GM19239 (cell line): ENCODE measurements at regions not wholly inside any gene's neighbourhood (a gene's known extent, or its start where the extent isn't known, plus 50 kb on each side); places are given as distances from the start of the nearest gene placed in this dataset.

Experiments
- DNase-seq: peaks from one replicate; pipeline ENCODE4 v3.0.0; 2011; ENCODE audit warnings: low spot score; ENCODE audit not compliant: insufficient read length
- FAIRE-seq: peaks from 2 replicates; lab custom pipeline; 2011; peaks lifted over from hg19 to GRCh38; lab: Jason Lieb, UNC

DNA sequence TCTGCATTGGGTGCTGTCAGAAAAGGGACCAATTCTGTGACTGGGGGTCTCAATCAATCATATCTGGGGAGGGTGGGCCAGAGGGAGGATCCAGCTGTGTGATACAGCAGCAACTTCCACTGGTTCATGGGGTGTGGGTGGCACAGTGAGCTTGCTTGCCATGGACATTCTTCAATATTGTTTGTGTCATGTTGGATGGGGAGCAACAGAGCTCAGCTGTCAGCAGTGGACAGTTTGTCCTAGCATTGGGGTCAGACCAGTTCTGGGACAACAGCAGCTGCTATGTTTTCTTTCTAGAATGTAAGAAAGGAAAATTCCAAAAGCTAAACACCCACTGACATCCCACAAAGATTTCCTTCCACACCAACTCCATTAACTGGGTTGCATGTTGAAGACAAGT, 221.9 kb upstream of the CDH4 start:
- DNase-seq (no peak), FAIRE-seq (no peak)

- FAIRE-seq: no peak
- no peak for DNase-seq
Observed at GRCh38 chr20:61031101-61031830, 220.8 kb upstream of the CDH4 start.

DNA sequence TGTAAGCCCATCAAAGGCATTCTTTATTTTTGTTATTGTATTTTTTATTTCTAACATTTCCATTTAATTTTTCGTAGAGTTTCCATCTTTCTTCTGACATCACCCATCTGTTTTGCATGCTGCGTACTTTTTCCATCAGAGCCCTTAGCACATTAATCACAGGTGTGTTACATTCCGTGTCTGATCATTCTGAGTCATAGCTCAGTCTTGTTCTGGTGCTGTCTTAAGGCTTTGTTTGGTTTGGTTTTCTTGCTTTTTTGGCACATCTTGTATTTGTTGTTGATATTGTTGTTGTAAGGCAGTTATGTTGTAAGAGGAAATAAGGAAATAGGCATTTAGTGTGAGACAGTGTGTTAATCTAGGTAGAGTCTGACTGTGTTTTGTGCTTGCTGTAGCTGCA, 214.6 kb upstream of the CDH4 start:
- DNase-seq: no peak
- FAIRE-seq: no peak

DNA sequence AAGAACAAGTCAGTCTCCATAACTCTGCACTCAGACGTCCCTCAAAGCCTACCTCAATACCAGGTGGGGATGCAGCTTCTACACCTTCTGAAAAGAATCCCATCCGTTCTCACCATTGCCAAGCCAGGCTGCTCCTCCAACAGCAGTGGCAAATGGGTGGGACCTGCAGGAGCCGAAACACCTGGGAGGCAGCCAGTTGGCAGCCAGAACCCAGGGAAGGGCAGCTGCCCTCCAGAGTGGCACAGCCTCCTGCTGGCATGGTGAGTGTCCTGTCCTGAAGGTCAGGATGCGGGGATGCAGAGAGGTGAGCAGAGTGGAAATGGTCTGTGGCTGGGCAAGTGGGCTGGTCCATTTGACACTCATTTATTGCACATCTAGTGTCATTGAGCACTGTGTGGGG, 210.6 kb upstream of the CDH4 start:
- no peak for FAIRE-seq
- DNase-seq: no peak

GRCh38 chr20:61042506-61043385, 209.3 kb upstream of the CDH4 start:
- no peak for FAIRE-seq

DNA sequence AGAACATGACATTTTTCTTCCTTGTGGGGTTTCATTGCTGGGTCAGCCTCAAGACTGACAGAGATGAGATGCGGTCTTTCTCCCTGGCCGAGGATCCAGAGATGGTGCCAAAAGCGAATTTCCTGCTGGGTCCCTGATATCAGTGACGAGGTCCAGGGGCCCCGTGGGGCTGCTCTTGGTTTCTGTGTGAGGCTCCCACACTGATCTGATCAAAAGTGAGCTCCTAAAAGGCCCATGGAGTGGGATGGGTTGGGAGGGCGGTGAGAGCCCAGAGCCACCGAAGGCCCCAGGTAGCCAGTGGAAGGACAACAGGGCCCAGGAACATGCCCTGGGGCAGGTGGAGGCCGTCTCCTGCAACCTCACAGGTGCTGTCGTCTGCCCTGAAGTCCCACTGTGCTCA, 208.4 kb upstream of the CDH4 start:
- no peak for FAIRE-seq
- no peak for DNase-seq

More at GRCh38 chr20:61042506-61043385, 209.3 kb upstream of the CDH4 start:
- no peak for DNase-seq

GRCh38 chr20:61044499-61044898, 207.6 kb upstream of the CDH4 start:
- no peak for FAIRE-seq
- DNase-seq: no peak

GRCh38 chr20:61045091-61045490, 207.0 kb upstream of the CDH4 start:
- DNase-seq (no peak), FAIRE-seq (no peak)

DNA sequence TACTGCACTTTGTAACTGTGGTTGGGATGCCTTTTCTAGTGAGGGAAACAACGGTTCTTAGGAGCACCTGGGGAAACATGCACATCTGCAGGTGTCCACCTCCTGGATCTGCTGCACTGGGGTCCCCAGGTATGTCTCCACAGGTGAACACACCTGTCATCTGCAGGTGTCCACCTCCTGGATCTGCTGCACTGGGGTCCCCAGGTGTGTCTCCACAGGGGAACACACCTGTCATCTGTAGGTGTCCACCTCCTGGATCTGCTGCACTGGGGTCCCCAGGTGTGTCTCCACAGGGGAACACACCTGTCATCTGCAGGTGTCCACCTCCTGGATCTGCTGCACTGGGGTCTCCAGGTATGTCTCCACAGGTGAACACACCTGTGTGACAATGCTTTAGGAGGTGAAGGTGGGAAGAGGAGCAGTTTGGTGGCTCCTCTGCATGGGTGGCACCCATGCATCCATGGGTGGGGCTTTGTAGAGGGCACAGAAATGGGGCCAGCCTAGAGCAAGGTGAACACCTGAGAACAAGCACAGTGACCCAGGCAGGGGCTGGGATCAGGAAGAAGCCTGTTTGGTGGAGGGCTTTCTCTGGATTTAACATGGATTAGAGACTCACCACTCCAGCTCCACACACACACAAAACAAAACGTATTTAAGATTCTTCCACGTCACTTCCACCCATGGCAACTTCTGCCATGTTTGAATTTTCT, 206.0 kb upstream of the CDH4 start:
- no peak for DNase-seq
- no peak for FAIRE-seq

- DNase-seq (no peak), FAIRE-seq (no peak)
Observed at GRCh38 chr20:61046721-61047351, 205.2 kb upstream of the CDH4 start.

DNA sequence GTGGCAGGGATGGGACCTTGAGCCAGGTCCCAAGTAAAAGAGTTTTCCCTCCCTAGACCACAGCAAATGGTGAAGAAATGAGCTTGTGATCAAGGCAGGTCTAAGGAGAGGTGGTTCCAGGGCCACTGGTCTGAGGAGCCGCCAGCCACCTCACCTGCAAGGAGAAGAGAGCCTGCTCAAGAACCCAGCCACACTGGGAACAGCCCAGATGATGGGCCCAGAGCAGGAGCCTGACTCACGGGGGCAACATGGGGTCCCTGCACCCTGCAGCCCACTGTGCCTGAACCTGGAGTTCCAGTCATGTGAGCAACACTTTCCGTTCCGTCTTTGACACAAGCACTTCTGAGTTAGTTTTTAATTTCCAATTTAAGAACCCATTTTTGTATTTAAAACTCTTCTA, 204.5 kb upstream of the CDH4 start:
- FAIRE-seq: no peak
- DNase-seq: no peak

- FAIRE-seq (no peak), DNase-seq (no peak)
Observed at GRCh38 chr20:61048302-61048701, 203.8 kb upstream of the CDH4 start.

DNA sequence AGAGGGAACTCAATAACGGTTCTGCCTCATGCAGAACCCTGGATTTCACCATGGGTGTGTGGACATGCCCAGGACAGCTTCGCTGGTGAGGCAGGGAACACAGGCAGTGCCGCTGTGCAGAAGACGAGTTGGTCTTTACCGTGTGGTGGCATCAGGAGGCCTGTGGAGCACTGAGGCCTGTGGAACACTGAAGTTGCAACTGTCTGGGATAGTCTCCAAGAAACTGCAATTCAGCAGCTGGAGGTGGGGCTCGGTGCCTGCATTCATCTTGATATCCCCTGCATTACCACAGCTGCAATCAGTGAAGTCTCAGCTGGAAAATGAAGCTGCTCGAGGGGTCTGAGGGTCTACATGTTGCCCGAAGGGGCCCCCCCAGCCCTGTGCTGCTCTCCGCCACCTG, 202.4 kb upstream of the CDH4 start:
- FAIRE-seq (no peak), DNase-seq (no peak)

DNA sequence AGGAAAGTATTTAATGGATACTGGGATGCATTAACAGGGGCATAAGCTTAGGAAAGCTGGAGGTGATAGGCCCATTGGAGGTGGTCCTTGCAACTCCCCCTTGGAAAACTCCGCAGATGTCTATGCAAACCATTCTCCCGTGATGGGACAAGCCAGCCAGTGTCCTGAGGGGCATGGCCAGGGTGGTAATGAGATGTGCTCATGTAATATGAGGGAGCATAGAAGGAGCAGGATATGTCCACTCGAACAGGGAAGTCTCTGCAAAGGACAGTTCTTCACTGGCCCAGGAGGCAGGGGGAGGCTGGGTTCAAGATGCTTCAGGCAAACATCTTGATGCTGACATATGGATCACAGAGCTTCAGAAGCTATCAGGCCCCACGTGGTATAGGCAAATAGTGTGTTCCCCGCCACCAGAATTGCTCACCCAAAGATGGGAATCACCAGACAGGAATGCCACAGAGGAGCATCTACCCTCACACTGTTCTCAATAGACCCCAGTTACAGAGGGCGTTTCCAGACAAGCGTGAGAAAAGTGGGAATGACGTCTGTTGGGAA, 201.6 kb upstream of the CDH4 start:
- DNase-seq: no peak
- no peak for FAIRE-seq

- FAIRE-seq (no peak), DNase-seq (no peak)
Observed at GRCh38 chr20:61052195-61052750, 199.8 kb upstream of the CDH4 start.

DNA sequence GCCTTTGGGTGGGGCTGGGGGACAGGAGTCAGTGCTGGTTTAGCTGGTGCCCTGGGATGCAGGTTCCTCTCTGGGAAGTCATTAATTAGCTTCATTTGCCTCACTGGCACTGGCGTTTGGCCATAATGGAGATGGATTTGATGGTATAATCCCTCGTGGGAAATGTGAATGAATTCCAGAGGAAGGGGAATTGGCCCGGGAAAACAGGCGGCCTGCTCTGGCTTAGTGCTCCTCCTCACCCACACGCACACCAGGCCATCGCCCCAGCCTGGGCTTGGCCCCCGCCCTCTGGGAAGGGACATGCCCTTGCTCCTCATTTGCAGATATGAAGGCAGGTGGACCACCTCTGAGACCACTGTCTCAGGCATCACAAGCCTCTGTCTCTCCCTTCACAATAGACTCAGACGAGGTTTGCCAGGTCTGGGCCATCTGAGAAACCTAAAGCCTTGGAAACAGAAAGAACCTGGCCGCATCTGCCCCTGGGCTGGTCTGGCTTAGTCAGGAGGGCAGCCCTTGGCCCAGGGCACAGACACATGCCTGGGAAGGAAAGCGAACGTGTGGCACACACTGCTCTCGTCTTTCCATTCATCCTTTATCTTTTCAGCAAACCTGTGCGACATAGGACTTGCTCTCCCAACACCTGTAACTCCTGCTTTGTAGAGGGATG, 199.2 kb upstream of the CDH4 start:
- no peak for DNase-seq
- FAIRE-seq: no peak

- FAIRE-seq: no peak
- DNase-seq: no peak
Observed at GRCh38 chr20:61053487-61053886, 198.6 kb upstream of the CDH4 start.

- FAIRE-seq: no peak
Observed at GRCh38 chr20:61053889-61054288, 198.2 kb upstream of the CDH4 start.

DNA sequence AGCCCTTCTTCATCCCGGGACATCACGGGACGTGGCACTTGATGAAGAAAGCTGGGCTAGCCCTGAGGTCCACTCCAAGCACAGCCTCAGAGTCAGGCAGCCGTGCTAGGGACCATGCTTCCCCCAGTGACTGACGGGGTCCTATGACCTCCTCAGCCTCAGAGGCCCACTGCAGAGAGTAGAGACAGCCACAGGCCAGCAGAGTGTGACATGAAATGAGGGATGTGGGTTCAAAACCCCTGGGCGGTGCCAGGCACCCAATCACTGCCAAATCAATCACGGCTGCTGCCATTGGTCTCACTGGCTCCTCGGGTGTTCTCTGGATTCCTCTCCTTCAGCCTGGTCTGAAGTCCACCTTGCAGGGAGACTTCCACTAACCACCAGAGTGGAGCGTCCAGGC, 197.7 kb upstream of the CDH4 start:
- FAIRE-seq: no peak
- DNase-seq: no peak

More at GRCh38 chr20:61053889-61054288, 198.2 kb upstream of the CDH4 start:
- DNase-seq: no peak
